ENCODE measurements at regions not wholly inside any gene's neighbourhood (a gene's known extent, or its start where the extent isn't known, plus 50 kb on each side); places are given as distances from the start of the nearest gene placed in this dataset.
A peak's percentile ranks its signal among the peaks of the same experiment; 100 is the strongest.

DNA sequence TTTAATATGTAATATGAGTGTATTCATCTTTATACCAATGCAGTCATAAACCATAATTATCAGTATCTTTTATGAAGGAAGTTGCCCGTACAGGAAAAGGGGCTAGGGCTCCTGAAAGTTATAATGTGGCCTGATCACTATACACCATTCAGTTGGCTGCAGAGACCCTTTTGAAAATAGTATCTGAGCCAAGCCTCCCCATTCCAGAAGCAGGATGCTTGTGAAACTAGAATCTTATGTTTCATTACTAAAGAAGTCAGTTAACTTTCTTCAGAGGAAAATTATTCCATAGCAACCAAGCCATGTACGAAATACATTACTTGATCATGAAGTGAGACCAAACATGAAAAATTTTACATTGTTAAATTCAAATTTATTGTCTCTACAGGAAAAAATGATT lies 251.5 kb upstream of the TCF21 start:
- ChIA-PET POLR2A (ENCODE audit: unreplicated experiment) (interaction anchor here (0.6 to 0.7 kb wide), 2 partner anchors 8 to 168 kb away, joined by 3 to 6 read pairs; no protein-coding TSS in a partner anchor), CTCF (no interaction called here)
- no peak overlapping the region for H3K4me3 ChIP-seq (ENCODE audit: insufficient read depth, low read depth, low read length)
- peaks cover 24% of the 10 kb centered on the region for H3K4me1 ChIP-seq (ENCODE audit: control insufficient read depth, insufficient read depth, low read length)
- DNase-seq (peak; percentile 32), ATAC-seq (ENCODE audit: low read depth) (peak; percentile 48)
- peak overlapping the region; percentile 98 for H2BK120ac ChIP-seq (ENCODE audit: low read depth, low read length)
- H2AK9ac ChIP-seq (replicated peaks; ENCODE audit: low read depth, low read length, poor library complexity): no peak overlapping the region
- peak overlapping the region; percentile 94 for H2AK5ac ChIP-seq (ENCODE audit: low read depth, low read length)
- H2BK5ac ChIP-seq (ENCODE audit: low read depth, low read length, poor library complexity, severe bottlenecking): peak overlapping the region; percentile 96
- peaks cover 13% of the 10 kb centered on the region for H3K9me1 ChIP-seq (ENCODE audit: insufficient read depth, low read length)
- dilution Hi-C loops (cut with HindIII; ENCODE audit: low sequenced_read_pairs, unreplicated experiment) (no loop called here), in situ Hi-C loops (cut with MboI; ENCODE audit: low sequenced_read_pairs) (no loop called here), intact Hi-C loops (cut with micrococcal nuclease) (no loop called here)
- TF ChIP-seq, protein P1, sequence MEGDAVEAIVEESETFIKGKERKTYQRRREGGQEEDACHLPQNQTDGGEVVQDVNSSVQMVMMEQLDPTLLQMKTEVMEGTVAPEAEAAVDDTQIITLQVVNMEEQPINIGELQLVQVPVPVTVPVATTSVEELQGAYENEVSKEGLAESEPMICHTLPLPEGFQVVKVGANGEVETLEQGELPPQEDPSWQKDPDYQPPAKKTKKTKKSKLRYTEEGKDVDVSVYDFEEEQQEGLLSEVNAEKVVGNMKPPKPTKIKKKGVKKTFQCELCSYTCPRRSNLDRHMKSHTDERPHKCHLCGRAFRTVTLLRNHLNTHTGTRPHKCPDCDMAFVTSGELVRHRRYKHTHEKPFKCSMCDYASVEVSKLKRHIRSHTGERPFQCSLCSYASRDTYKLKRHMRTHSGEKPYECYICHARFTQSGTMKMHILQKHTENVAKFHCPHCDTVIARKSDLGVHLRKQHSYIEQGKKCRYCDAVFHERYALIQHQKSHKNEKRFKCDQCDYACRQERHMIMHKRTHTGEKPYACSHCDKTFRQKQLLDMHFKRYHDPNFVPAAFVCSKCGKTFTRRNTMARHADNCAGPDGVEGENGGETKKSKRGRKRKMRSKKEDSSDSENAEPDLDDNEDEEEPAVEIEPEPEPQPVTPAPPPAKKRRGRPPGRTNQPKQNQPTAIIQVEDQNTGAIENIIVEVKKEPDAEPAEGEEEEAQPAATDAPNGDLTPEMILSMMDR (conservative IDR thresholded peaks at IDR 0.05; ENCODE audit: low read depth, low read length): no peak
- no peak for TF ChIP-seq CEBPB (IDR thresholded peaks at IDR 0.05; ENCODE audit: low read depth, low read length)
- no peak for TF ChIP-seq POLR2A (IDR thresholded peaks at IDR 0.05; ENCODE audit: low read depth, low read length)
- TF ChIP-seq CHD1 (IDR thresholded peaks at IDR 0.05; ENCODE audit: low read depth, low read length): no peak
- TF ChIP-seq RCOR1 (IDR thresholded peaks at IDR 0.05; ENCODE audit: insufficient replicate concordance, low read length): no peak
- no peak for TF ChIP-seq MAZ (IDR thresholded peaks at IDR 0.05; ENCODE audit: borderline replicate concordance, low read depth, low read length)
- no peak for TF ChIP-seq MXI1 (IDR thresholded peaks at IDR 0.05; ENCODE audit: borderline replicate concordance, low read depth, low read length)
- TF ChIP-seq, protein P2, sequence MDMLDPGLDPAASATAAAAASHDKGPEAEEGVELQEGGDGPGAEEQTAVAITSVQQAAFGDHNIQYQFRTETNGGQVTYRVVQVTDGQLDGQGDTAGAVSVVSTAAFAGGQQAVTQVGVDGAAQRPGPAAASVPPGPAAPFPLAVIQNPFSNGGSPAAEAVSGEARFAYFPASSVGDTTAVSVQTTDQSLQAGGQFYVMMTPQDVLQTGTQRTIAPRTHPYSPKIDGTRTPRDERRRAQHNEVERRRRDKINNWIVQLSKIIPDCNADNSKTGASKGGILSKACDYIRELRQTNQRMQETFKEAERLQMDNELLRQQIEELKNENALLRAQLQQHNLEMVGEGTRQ (IDR thresholded peaks at IDR 0.05; ENCODE audit: low read depth, low read length): no peak
- no peak for TF ChIP-seq FOS (IDR thresholded peaks at IDR 0.05; ENCODE audit: low read depth, low read length)
- TF ChIP-seq BHLHE40 (IDR thresholded peaks at IDR 0.05; ENCODE audit: low read depth, low read length): no peak
- peak overlapping the region; percentile 98; the same call in 2 of the 3 replicates for H2BK15ac ChIP-seq (ENCODE audit: low read depth, low read length)
- H3K14ac ChIP-seq (replicated peaks; ENCODE audit: low read depth, low read length): peak overlapping the region; percentile 97
- H3K23ac ChIP-seq (ENCODE audit: low read depth, low read length): peak overlapping the region; percentile 92
- peak overlapping the region; percentile 83 for H4K91ac ChIP-seq (ENCODE audit: insufficient read depth, low read depth, low read length)
- H2AFZ ChIP-seq (replicated peaks; ENCODE audit: low read length, poor library complexity): no peak overlapping the region
- peak overlapping the region; percentile 87 to 96 for H4K8ac ChIP-seq (ENCODE audit: low read depth in 2 of 2, low read length in 2 of 2)
- no CpG with 5 or more reads among the region's 2 CpGs for WGBS, 2 experiments (ENCODE audit: extremely low coverage in 2 of 2, insufficient read length in 1 of 2)
- no TSS peak for BruUV-seq (replicated peaks)
- no peaks in the 10 kb centered on the region for H3K27me3 ChIP-seq (ENCODE audit: control insufficient read depth, insufficient read depth, low read length)
- peak overlapping the region; percentile 98 for H3K4ac ChIP-seq (ENCODE audit: low read depth, low read length)
- H2BK20ac ChIP-seq (ENCODE audit: low read depth, low read length): peak overlapping the region; percentile 99
- peak overlapping the region; percentile 72 for H3K9ac ChIP-seq (ENCODE audit: low read depth, low read length)
- peak overlapping the region; percentile 76 for H4K5ac ChIP-seq (ENCODE audit: low read depth, low read length)
- H4K20me1 ChIP-seq (ENCODE audit: insufficient read depth, low read length): no peaks in the 10 kb centered on the region
- H3K4me2 ChIP-seq (ENCODE audit: low read depth, low read length): peak overlapping the region; percentile 70; the same call in 1 of the 2 replicates
- peak overlapping the region; percentile 93 for H3K27ac ChIP-seq (ENCODE audit: insufficient read depth, low read length)
- peaks cover 4% of the 10 kb centered on the region; the same call in 1 of the 2 replicates for H3K9me3 ChIP-seq (ENCODE audit: control insufficient read depth, insufficient read depth, low read length)
- H3K18ac ChIP-seq (ENCODE audit: low read depth, low read length): peak overlapping the region; percentile 99
- no peaks in the 10 kb centered on the region; a peak in 1 of 4 replicates for H3K79me1 ChIP-seq (ENCODE audit: low read depth in 1 of 2, low read length in 2 of 2)
- peak overlapping the region; percentile 71 for H3K56ac ChIP-seq (ENCODE audit: extremely low read depth, insufficient read depth, low read length)
- no peaks in the 10 kb centered on the region for H3K36me3 ChIP-seq (ENCODE audit: control insufficient read depth, insufficient read depth, low read length)

Measured in IMR-90 (cell line).